ENCODE measurements at regions not wholly inside any gene's neighbourhood (a gene's known extent, or its start where the extent isn't known, plus 50 kb on each side); places are given as distances from the start of the nearest gene placed in this dataset.

DNA sequence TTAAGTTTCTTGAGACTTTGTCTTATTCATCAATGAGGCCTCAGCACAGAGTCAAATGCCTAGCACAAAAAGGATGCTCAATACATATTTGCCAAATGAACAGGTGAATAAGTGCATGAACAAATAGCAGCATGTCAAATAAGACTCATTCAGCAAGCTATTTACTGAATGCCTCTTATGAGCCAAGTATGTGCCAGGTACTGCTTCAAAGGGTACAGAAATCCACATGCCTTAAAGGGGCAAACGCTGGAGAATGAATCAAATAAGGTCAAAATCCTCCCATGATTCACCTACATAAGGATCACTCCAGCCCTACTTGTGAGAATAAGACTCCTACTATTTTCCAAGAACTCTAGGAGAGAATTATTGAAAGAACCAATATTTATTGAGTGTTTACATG is 260.2 kb upstream of the CPEB2 start:
- TF ChIP-seq POLR2A (IDR thresholded peaks at IDR 0.05): no peak
- no peak for TF ChIP-seq CTCF (IDR thresholded peaks at IDR 0.05 in 4 of 5, conservative IDR thresholded peaks at IDR 0.05 in 1 of 5)

Data from gastrocnemius medialis (tissue), 4 donors.